OCI-LY1 (cell line): ENCODE measurements at regions not wholly inside any gene's neighbourhood (a gene's known extent, or its start where the extent isn't known, plus 50 kb on each side); places are given as distances from the start of the nearest gene placed in this dataset.

ENCODE experiments used
- H2AFZ ChIP-seq: fragments of 200-600 bp; sonication (generic), shearing (Covaris generic); 2 replicates; pipeline ENCODE4 v1.6.0; 2014; ENCODE audit warnings: antibody characterized with exemption, mild to moderate bottlenecking, low read length
- H3F3A ChIP-seq: fragments of 200-600 bp; sonication (generic), shearing (Covaris generic); 2 replicates; pipeline ENCODE4 v1.6.0; 2014; ENCODE audit warnings: mild to moderate bottlenecking, antibody characterized with exemption, low read length, moderate library complexity; ENCODE audit not compliant: insufficient read depth
- H3K27ac ChIP-seq: fragments of 200-600 bp; sonication (generic); 2 replicates; pipeline ENCODE4 v1.5.1; 2014; ENCODE audit warnings: low read length, mixed run types, mild to moderate bottlenecking, low read depth; ENCODE audit not compliant: poor library complexity, severe bottlenecking
- H3K27me3 ChIP-seq: fragments of 200-600 bp; sonication (generic); 2 replicates; pipeline ENCODE4 v1.6.0; 2014; ENCODE audit warnings: antibody characterized with exemption, mild to moderate bottlenecking, low read length, moderate library complexity; ENCODE audit not compliant: insufficient read depth
- H3K36me3 ChIP-seq: fragments of 200-600 bp; sonication (generic); 2 replicates; pipeline ENCODE4 v1.6.1; 2014; ENCODE audit warnings: mild to moderate bottlenecking, antibody characterized with exemption, low read length, moderate library complexity, mixed read lengths; ENCODE audit not compliant: insufficient read depth
- H3K4me1 ChIP-seq: fragments of 200-600 bp; sonication (generic); 2 replicates; pipeline ENCODE4 v1.5.1; 2014; ENCODE audit warnings: mild to moderate bottlenecking, low read length, moderate library complexity; ENCODE audit not compliant: insufficient read depth, severe bottlenecking
- H3K4me2 ChIP-seq: fragments of 200-600 bp; sonication (generic), shearing (Covaris generic); 2 replicates; pipeline ENCODE4 v1.6.1; 2014; ENCODE audit warnings: low read length
- H3K4me3 ChIP-seq: fragments of 200-600 bp; sonication (generic); 2 replicates; pipeline ENCODE4 v1.5.1; 2014; ENCODE audit warnings: low read length, low read depth, mild to moderate bottlenecking, mixed read lengths; ENCODE audit not compliant: poor library complexity, severe bottlenecking
- H3K79me2 ChIP-seq: fragments of 200-600 bp; shearing (Covaris generic); 2 replicates; pipeline ENCODE4 v1.6.1; 2016; ENCODE audit warnings: mixed run types, low read length, mixed read lengths; ENCODE audit not compliant: insufficient read depth
- H3K9ac ChIP-seq: fragments of 200-600 bp; sonication (generic), shearing (Covaris generic); 2 replicates; pipeline ENCODE4 v1.6.1; 2014; ENCODE audit warnings: mild to moderate bottlenecking, low read length, mixed read lengths
- H3K9me2 ChIP-seq: fragments of 200-600 bp; sonication (generic), shearing (Covaris generic); 2 replicates; pipeline ENCODE4 v1.6.1; 2014; ENCODE audit warnings: low read depth, mild to moderate bottlenecking, low read length, mixed read lengths
- H3K9me3 ChIP-seq: fragments of 200-600 bp; shearing (Covaris generic); 2 replicates; pipeline ENCODE4 v1.6.1; 2014; ENCODE audit warnings: low read length, mixed read lengths
- H4K20me1 ChIP-seq: fragments of 200-600 bp; sonication (generic), shearing (Covaris generic); 2 replicates; pipeline ENCODE4 v1.6.0; 2016; ENCODE audit warnings: mild to moderate bottlenecking, low read length; ENCODE audit not compliant: insufficient read depth
- CTCF ChIP-seq: fragments of 200-600 bp; sonication (generic), shearing (Covaris generic); IDR thresholded peaks from 2 replicates; pipeline ENCODE4 v1.5.1; 2017; ENCODE audit warnings: mild to moderate bottlenecking, antibody characterized with exemption, low read length, moderate library complexity, mixed read lengths
- EZH2 ChIP-seq: fragments of 200-600 bp; sonication (generic), shearing (Covaris generic); IDR thresholded peaks from 2 replicates; pipeline ENCODE4 v1.8.0; 2017; ENCODE audit warnings: borderline replicate concordance, mixed run types, mild to moderate bottlenecking, antibody characterized with exemption, low read length, moderate library complexity, mixed read lengths

GRCh38 chr6:88513471-88513870 is 347.3 kb upstream of the CNR1 start:
- H3K4me3 ChIP-seq = no peak overlapping the region
- H3K4me1 ChIP-seq = no peaks in the 10 kb centered on the region
- H3F3A ChIP-seq = no peaks in the 10 kb centered on the region
- H3K27me3 ChIP-seq = no peaks in the 10 kb centered on the region
- H4K20me1 ChIP-seq = no peaks in the 10 kb centered on the region
- no peak overlapping the region for H2AFZ ChIP-seq
- no peaks in the 10 kb centered on the region for H3K9me3 ChIP-seq
- no peaks in the 10 kb centered on the region for H3K79me2 ChIP-seq
- H3K9me2 ChIP-seq = no peaks in the 10 kb centered on the region
- no peak overlapping the region for H3K27ac ChIP-seq
- TF ChIP-seq CTCF = no peak
- TF ChIP-seq EZH2 = no peak
- H3K4me2 ChIP-seq = no peak overlapping the region
- no peaks in the 10 kb centered on the region for H3K36me3 ChIP-seq
- H3K9ac ChIP-seq = no peak overlapping the region

DNA sequence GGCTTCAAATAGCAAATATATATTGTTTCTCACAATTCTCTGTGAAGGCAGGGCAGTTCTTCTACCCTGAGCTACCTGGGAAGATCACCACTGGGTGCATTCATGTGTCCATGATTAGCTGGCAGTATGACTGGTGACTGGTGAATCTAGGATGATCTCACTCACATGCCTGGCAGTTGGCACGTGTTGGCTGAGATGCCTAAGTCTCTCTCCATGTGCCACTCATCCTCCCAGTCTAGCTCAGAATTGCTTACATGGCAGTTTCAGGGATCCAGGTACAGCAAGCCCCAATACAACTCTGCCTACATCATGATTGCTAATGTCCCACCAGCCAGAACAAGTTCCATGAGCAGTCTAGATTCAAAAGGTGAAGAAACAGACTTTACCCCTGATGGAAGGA is 346.8 kb upstream of the CNR1 start:
- Histone ChIP-seq H3K4me3 (no peak overlapping the region), H3K4me2 (no peak overlapping the region), H3K4me1 (no peaks in the 10 kb centered on the region), H3K79me2 (no peaks in the 10 kb centered on the region), H3K9me2 (no peaks in the 10 kb centered on the region), H2AFZ (no peak overlapping the region), H3K9me3 (no peaks in the 10 kb centered on the region), H4K20me1 (no peaks in the 10 kb centered on the region), H3K9ac (no peak overlapping the region), H3K36me3 (no peaks in the 10 kb centered on the region), H3K27ac (no peak overlapping the region), H3K27me3 (no peaks in the 10 kb centered on the region), H3F3A (no peaks in the 10 kb centered on the region)
- TF ChIP-seq EZH2 (no peak), CTCF (no peak)

GRCh38 chr6:88502391-88502790 is 336.2 kb upstream of the CNR1 start:
- Histone ChIP-seq H3K4me3 (no peak overlapping the region), H2AFZ (no peak overlapping the region), H3K4me2 (no peak overlapping the region), H3K27ac (no peak overlapping the region), H3K4me1 (peaks cover 16% of the 10 kb centered on the region), H3K27me3 (no peaks in the 10 kb centered on the region), H3K36me3 (no peaks in the 10 kb centered on the region), H4K20me1 (no peaks in the 10 kb centered on the region), H3K9me2 (no peaks in the 10 kb centered on the region), H3K9me3 (peaks cover 3% of the 10 kb centered on the region; the same call in 1 of the 2 replicates), H3F3A (no peaks in the 10 kb centered on the region), H3K9ac (no peak overlapping the region), H3K79me2 (no peaks in the 10 kb centered on the region)
- TF ChIP-seq CTCF = no peak
- TF ChIP-seq EZH2 = no peak
